ENCODE measurements at regions not wholly inside any gene's neighbourhood (a gene's known extent, or its start where the extent isn't known, plus 50 kb on each side); places are given as distances from the start of the nearest gene placed in this dataset.
"Not testable (repeated sequence)": the region's sequence is repeated elsewhere in the genome, so short reads cannot be mapped to it uniquely, and the experiment has no call there.

GRCh38 chr5:96101358-96102089 is 139.9 kb upstream of the ELL2 start:
- H3K27ac ChIP-seq (ENCODE audit: low read depth, low read length), result no peak overlapping the region
- H3K36me3 ChIP-seq (ENCODE audit: control insufficient read depth in 1 of 2, insufficient read depth in 2 of 2, low read length in 2 of 2), result no peaks in the 10 kb centered on the region
- H3K4me1 ChIP-seq (ENCODE audit: control insufficient read depth in 1 of 2, insufficient read depth in 2 of 2, low read length in 2 of 2), result no peaks in the 10 kb centered on the region
- H3K9ac ChIP-seq (ENCODE audit: low read length), result no peak overlapping the region
- DNase-seq (ENCODE audit: low read depth, low spot score) (no peak), ATAC-seq (no peak)
- no peaks in the 10 kb centered on the region for H4K20me1 ChIP-seq (ENCODE audit: insufficient read depth)
- TF ChIP-seq JUND (IDR thresholded peaks at IDR 0.05) (no peak), TCF7L2 (IDR thresholded peaks at IDR 0.05; ENCODE audit: borderline replicate concordance, extremely low read depth, insufficient read depth, insufficient read length) (no peak), POLR2A (IDR thresholded peaks at IDR 0.05; ENCODE audit: borderline replicate concordance, extremely low read depth, insufficient read depth, insufficient read length) (no peak), SIN3A (IDR thresholded peaks at IDR 0.05; ENCODE audit: low read depth) (no peak), MAX (IDR thresholded peaks at IDR 0.05) (no peak), ZBTB33 (IDR thresholded peaks at IDR 0.05; ENCODE audit: extremely low read depth, insufficient replicate concordance, low read length) (no peak), EZH2 (IDR thresholded peaks at IDR 0.05) (no peak), CTCF (IDR thresholded peaks at IDR 0.05 in 2 of 3, conservative IDR thresholded peaks at IDR 0.05 in 1 of 3; ENCODE audit: borderline replicate concordance in 1 of 3, insufficient read depth in 1 of 3, low read depth in 2 of 3, low read length in 2 of 3) (no peak), ZNF274 (IDR thresholded peaks at IDR 0.05; ENCODE audit: low read depth, low read length) (no peak), ATF3 (IDR thresholded peaks at IDR 0.05) (no peak), CBX3 (IDR thresholded peaks at IDR 0.05; ENCODE audit: low read depth) (no peak), FOSL1 (IDR thresholded peaks at IDR 0.05; ENCODE audit: low read depth) (no peak), RAD21 (IDR thresholded peaks at IDR 0.05; ENCODE audit: low read depth) (no peak), EGR1 (IDR thresholded peaks at IDR 0.05; ENCODE audit: low read depth) (no peak), EZH2phosphoT487 (IDR thresholded peaks at IDR 0.05; ENCODE audit: borderline replicate concordance) (no peak), CEBPB (IDR thresholded peaks at IDR 0.05; ENCODE audit: low read depth) (no peak), YY1 (IDR thresholded peaks at IDR 0.05; ENCODE audit: extremely low read depth, insufficient replicate concordance, low read depth, low read length) (no peak), ZFX (IDR thresholded peaks at IDR 0.05) (no peak), SP1 (IDR thresholded peaks at IDR 0.05; ENCODE audit: low read depth) (no peak)
- ChIA-PET CTCF (no interaction called here), RAD21 (ENCODE audit: low non-redundant PET in 1 of 2, low total read pairs in 2 of 2, uncharacterized antibody in 2 of 2, unreplicated experiment in 2 of 2) (no interaction called here), POLR2A (no interaction called here)
- no peaks in the 10 kb centered on the region for H3K9me2 ChIP-seq (ENCODE audit: insufficient read depth)
- no peak overlapping the region for H3K4me3 ChIP-seq (replicated peaks in 1 of 2; ENCODE audit: low read depth in 1 of 2, low read length in 2 of 2)
- intact Hi-C loops (cut with micrococcal nuclease), result no loop called here
- no peak overlapping the region for H3K4me2 ChIP-seq (ENCODE audit: low read length)
- no peaks in the 10 kb centered on the region for H3K79me2 ChIP-seq (ENCODE audit: insufficient read depth, low read length)
- H3K9me3 ChIP-seq (ENCODE audit: control insufficient read depth in 1 of 2, insufficient read depth in 1 of 2, low read depth in 1 of 2, low read length in 2 of 2), result no peaks in the 10 kb centered on the region
- H3K27me3 ChIP-seq (ENCODE audit: insufficient read depth, low read length), result no peaks in the 10 kb centered on the region
- no TSS peak for BruUV-seq (replicated peaks)
- no peak overlapping the region for H2AFZ ChIP-seq (ENCODE audit: low read depth, low read length, poor library complexity, severe bottlenecking)

GRCh38 chr5:96097488-96097887 is 135.8 kb upstream of the ELL2 start:
- H2AFZ ChIP-seq (ENCODE audit: low read depth, low read length, poor library complexity, severe bottlenecking); H3K27me3 ChIP-seq (ENCODE audit: insufficient read depth, low read length); H3K9me3 ChIP-seq (ENCODE audit: control insufficient read depth in 1 of 2, insufficient read depth in 1 of 2, low read depth in 1 of 2, low read length in 2 of 2); DNase-seq (ENCODE audit: low read depth, low spot score); intact Hi-C loops (cut with micrococcal nuclease); H3K27ac ChIP-seq (ENCODE audit: low read depth, low read length); H3K4me3 ChIP-seq (replicated peaks in 1 of 2; ENCODE audit: low read depth in 1 of 2, low read length in 2 of 2); H3K36me3 ChIP-seq (ENCODE audit: control insufficient read depth in 1 of 2, insufficient read depth in 2 of 2, low read length in 2 of 2); RAD21 ChIA-PET (ENCODE audit: low non-redundant PET in 1 of 2, low total read pairs in 2 of 2, uncharacterized antibody in 2 of 2, unreplicated experiment in 2 of 2); ATAC-seq; H4K20me1 ChIP-seq (ENCODE audit: insufficient read depth); H3K4me2 ChIP-seq (ENCODE audit: low read length); H3K9me2 ChIP-seq (ENCODE audit: insufficient read depth); POLR2A ChIA-PET; H3K79me2 ChIP-seq (ENCODE audit: insufficient read depth, low read length); BruUV-seq (replicated peaks); H3K9ac ChIP-seq (ENCODE audit: low read length); CTCF ChIA-PET: not testable (repeated sequence)
- H3K4me1 ChIP-seq (ENCODE audit: control insufficient read depth in 1 of 2, insufficient read depth in 2 of 2, low read length in 2 of 2), result peaks cover 5 to 22% of the 10 kb centered on the region in 2 experiments; a peak in 3 of 4 replicates

All from HCT116 (cell line).